HS-27A (cell line): ENCODE measurements at regions not wholly inside any gene's neighbourhood (a gene's known extent, or its start where the extent isn't known, plus 50 kb on each side); places are given as distances from the start of the nearest gene placed in this dataset.
"Not testable (repeated sequence)": the region's sequence is repeated elsewhere in the genome, so short reads cannot be mapped to it uniquely, and the experiment has no call there.

ENCODE experiments used
- DNase-seq: peaks from one replicate; pipeline ENCODE4 v3.0.0-alpha.2; 2012; ENCODE audit warnings: low read depth, missing footprints

GRCh38 chr11:26898799-26899198 is 95.1 kb upstream of the FIBIN start:
- no peak for DNase-seq

- no peak for DNase-seq
Measured at GRCh38 chr11:26901162-26901561, 92.8 kb upstream of the FIBIN start.

- no peak for DNase-seq
Measured at GRCh38 chr11:26904132-26904531, 89.8 kb upstream of the FIBIN start.

- DNase-seq, result no peak
Measured at GRCh38 chr11:26904801-26905200, 89.1 kb upstream of the FIBIN start.

- DNase-seq, result no peak
Measured at GRCh38 chr11:26905368-26905767, 88.5 kb upstream of the FIBIN start.

GRCh38 chr11:26909515-26909914 is 84.4 kb upstream of the FIBIN start:
- no peak for DNase-seq

- DNase-seq, result no peak
Measured at GRCh38 chr11:26909991-26910591, 83.8 kb upstream of the FIBIN start.

GRCh38 chr11:26914968-26915367 is 78.9 kb upstream of the FIBIN start:
- no peak for DNase-seq

- DNase-seq, result no peak
Measured at GRCh38 chr11:26916805-26917204, 77.1 kb upstream of the FIBIN start.

- DNase-seq, result no peak
Measured at GRCh38 chr11:26928582-26928981, 65.3 kb upstream of the FIBIN start.

GRCh38 chr11:26929806-26930517 is 64.0 kb upstream of the FIBIN start:
- no peak for DNase-seq

- DNase-seq, result no peak
Measured at GRCh38 chr11:26930518-26931247, 63.2 kb upstream of the FIBIN start.

- DNase-seq, result no peak
Measured at GRCh38 chr11:26931248-26931631, 62.7 kb upstream of the FIBIN start.

GRCh38 chr11:26931881-26932280 is 62.0 kb upstream of the FIBIN start:
- DNase-seq, result no peak

- DNase-seq, result no peak
Measured at GRCh38 chr11:26936109-26936508, 57.8 kb upstream of the FIBIN start.

- no peak for DNase-seq
Measured at GRCh38 chr11:26937386-26937785, 56.5 kb upstream of the FIBIN start.

GRCh38 chr11:26940501-26940900 is 53.4 kb upstream of the FIBIN start:
- DNase-seq, result not testable (repeated sequence)

GRCh38 chr11:26942356-26942755 is 51.6 kb upstream of the FIBIN start:
- no peak for DNase-seq

GRCh38 chr11:26943636-26944035 is 50.3 kb upstream of the FIBIN start:
- DNase-seq, result no peak
